GM12872 (cell line): ENCODE measurements at regions not wholly inside any gene's neighbourhood (a gene's known extent, or its start where the extent isn't known, plus 50 kb on each side); places are given as distances from the start of the nearest gene placed in this dataset.

Source experiments
- TF ChIP-seq, protein P1 (sequence below): IDR thresholded peaks from 3 replicates; pipeline ENCODE4 v1.5.1; 2011; ENCODE audit warnings: low read depth, mild to moderate bottlenecking, low read length, moderate library complexity; ENCODE audit not compliant: insufficient read depth

DNA sequence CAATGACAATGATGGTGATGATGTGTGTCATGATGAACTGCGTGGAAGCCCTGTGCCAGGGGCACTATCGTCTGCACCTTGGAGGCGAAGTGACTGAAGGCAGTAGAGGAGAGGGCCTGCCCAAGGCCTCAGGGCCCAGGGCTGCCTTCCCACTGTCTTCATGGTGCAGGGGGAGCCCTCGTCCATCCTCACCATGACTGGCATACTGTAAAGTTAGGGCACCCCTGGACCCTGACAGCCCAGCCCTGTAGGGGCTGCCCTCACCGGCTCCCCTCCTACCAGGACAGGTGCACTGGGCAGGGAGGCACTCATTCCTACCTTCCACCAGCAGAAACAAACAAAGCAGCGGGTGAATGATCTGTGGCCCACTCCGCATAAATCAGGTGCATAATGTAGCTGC lies 156.9 kb upstream of the C1orf174 start:
- TF ChIP-seq, protein P1, sequence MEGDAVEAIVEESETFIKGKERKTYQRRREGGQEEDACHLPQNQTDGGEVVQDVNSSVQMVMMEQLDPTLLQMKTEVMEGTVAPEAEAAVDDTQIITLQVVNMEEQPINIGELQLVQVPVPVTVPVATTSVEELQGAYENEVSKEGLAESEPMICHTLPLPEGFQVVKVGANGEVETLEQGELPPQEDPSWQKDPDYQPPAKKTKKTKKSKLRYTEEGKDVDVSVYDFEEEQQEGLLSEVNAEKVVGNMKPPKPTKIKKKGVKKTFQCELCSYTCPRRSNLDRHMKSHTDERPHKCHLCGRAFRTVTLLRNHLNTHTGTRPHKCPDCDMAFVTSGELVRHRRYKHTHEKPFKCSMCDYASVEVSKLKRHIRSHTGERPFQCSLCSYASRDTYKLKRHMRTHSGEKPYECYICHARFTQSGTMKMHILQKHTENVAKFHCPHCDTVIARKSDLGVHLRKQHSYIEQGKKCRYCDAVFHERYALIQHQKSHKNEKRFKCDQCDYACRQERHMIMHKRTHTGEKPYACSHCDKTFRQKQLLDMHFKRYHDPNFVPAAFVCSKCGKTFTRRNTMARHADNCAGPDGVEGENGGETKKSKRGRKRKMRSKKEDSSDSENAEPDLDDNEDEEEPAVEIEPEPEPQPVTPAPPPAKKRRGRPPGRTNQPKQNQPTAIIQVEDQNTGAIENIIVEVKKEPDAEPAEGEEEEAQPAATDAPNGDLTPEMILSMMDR = no peak

DNA sequence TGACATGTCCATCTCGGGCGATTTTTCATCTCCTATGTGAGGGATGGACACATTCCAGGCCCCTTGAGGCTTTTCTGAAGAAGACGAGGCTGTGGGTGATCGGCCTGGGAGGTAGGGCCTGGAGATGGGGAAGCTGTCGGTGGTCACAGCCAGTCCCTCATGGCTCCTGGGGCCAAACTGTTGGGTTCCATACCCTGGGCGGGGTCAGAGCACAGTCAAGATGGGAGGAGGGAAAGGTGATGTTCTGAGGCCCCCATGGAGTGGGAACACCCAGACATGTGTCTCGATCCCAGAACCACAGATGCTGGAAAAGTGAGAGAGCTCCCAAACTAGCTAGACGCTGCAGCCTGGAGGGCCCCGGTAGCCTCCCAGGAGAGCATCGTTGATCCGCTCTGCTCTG lies 157.5 kb upstream of the C1orf174 start:
- TF ChIP-seq, protein P1 = no peak

DNA sequence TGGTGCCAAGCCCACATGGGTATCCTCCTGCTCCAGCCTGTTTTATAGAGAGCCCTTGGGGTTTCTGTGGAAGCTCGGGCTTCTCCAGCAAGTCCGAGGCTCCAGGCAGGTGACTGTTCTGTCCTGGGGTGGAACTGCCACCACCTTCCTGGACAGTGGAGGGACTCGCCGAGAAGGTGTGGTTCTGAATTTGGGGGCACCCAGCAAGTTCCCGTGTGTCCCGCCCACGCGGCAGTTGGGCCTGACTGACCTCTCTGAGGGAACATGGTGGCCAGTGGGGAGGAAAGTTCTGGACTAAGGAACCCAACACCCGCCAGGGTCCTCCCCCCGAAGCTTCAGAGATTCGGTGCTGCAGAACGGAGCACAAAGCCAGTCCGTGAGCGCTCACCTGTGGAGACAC lies 158.1 kb upstream of the C1orf174 start:
- TF ChIP-seq, protein P1 = no peak

- TF ChIP-seq, protein P1 = no peak
These were observed 158.6 kb upstream of the C1orf174 start for GRCh38 chr1:4058706-4059105.

GRCh38 chr1:4059270-4059669 lies 159.2 kb upstream of the C1orf174 start:
- TF ChIP-seq, protein P1 = no peak

GRCh38 chr1:4060850-4061249 lies 160.8 kb upstream of the C1orf174 start:
- TF ChIP-seq, protein P1 = no peak

DNA sequence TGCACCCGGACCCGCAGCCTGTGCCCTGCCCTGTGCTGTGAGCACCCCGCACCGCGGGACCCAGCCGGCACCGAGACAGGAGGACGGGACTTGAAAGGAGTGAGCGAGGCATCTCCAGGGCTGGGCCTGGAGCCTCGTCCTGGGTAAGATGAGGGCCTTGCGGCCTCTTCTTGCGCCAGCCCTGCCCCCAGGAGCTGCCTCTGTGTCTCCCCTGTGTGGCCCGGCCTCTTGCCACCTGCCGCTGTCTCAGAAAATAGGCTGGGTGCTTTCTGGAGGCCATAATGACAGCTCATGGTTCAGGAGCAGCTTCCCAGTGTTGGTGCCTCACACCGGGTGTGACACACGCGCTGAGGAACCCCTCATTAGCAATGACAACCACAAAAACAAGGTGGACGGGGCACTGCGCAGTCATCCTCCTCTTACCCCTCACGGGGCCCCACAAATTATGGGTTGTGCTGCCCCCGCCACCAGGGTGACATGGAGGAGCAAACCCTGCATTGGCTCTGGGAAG lies 161.5 kb upstream of the C1orf174 start:
- TF ChIP-seq, protein P1 = no peak
